SK-N-SH (cell line): ENCODE measurements at regions not wholly inside any gene's neighbourhood (a gene's known extent, or its start where the extent isn't known, plus 50 kb on each side); places are given as distances from the start of the nearest gene placed in this dataset.

ENCODE experiments used
- CTCF ChIA-PET: fragments of 300-600, 350-600 bp; formaldehyde crosslinking; extraction: SDS; loops from one replicate; lab custom pipeline; 2021; lab: Yijun Ruan, JAX
- POLR2A ChIA-PET: fragments of 350-600 bp; sonication (Branson Sonifier 250); formaldehyde crosslinking; extraction: SDS; loops from one replicate; lab custom pipeline; 2020; ENCODE audit warnings: antibody characterized with exemption, inconsistent platforms; lab: Yijun Ruan, JAX
- DNase-seq: peaks from one replicate; pipeline ENCODE4 v3.0.0; 2012
- H2AFZ ChIP-seq: fragments of 200-600 bp; sonication (generic); 2 replicates; pipeline ENCODE4 v1.8.1; 2016; ENCODE audit warnings: antibody characterized with exemption, mild to moderate bottlenecking, low read depth
- H3F3A ChIP-seq: fragments of 200-600 bp; sonication (generic); replicated peaks from 2 replicates; pipeline ENCODE3; 2016; ENCODE audit warnings: antibody characterized with exemption, mild to moderate bottlenecking; ENCODE audit not compliant: insufficient read depth
- H3K27ac ChIP-seq, 2 experiments: fragments of 200-500 bp in 1 of 2; fragments of 200-600 bp in 1 of 2; sonication (Bioruptor generic) in 1 of 2; sonication (generic), shearing (Covaris generic) in 1 of 2; 2 replicates each; pipeline versions ENCODE4 v1.5.1 to v1.6.1; 2014 to 2016; ENCODE audit warnings: low read depth in 2 of 2, inconsistent platforms in 1 of 2, low read length in 1 of 2, mild to moderate bottlenecking in 1 of 2, mixed read lengths in 1 of 2
- H3K27me3 ChIP-seq: fragments of 200-600 bp; sonication (generic), shearing (Covaris generic); 2 replicates; pipeline ENCODE4 v1.6.1; 2016; ENCODE audit warnings: mixed run types; ENCODE audit not compliant: insufficient read depth
- H3K36me3 ChIP-seq, 2 experiments: fragments of 200-500 bp in 1 of 2; fragments of 200-600 bp in 1 of 2; sonication (Bioruptor generic) in 1 of 2; sonication (generic) in 1 of 2; replicated peaks in 1 of 2; 2 replicates each; pipeline versions ENCODE3 to v1.5.1; 2014 to 2016; ENCODE audit warnings: low read length in 1 of 2, mild to moderate bottlenecking in 1 of 2; ENCODE audit not compliant: insufficient read depth in 2 of 2, control insufficient read depth in 1 of 2
- H3K4me1 ChIP-seq, 2 experiments: fragments of 200-500 bp in 1 of 2; fragments of 200-600 bp in 1 of 2; sonication (Bioruptor generic) in 1 of 2; sonication (generic), shearing (Covaris generic) in 1 of 2; 2 replicates each; pipeline versions ENCODE4 v1.5.1 to v1.6.1; 2014 to 2016; ENCODE audit warnings: low read depth in 1 of 2, low read length in 1 of 2, mixed run types in 1 of 2; ENCODE audit not compliant: insufficient read depth in 2 of 2, control insufficient read depth in 1 of 2
- H3K4me2 ChIP-seq: fragments of 200-600 bp; sonication (generic), shearing (Covaris generic); 2 replicates; pipeline ENCODE4 v1.6.1; 2017; ENCODE audit warnings: mixed run types
- H3K4me3 ChIP-seq, 2 experiments: fragments of 200-500 bp in 1 of 2; fragments of 200-600 bp in 1 of 2; sonication (Bioruptor generic) in 1 of 2; sonication (generic), shearing (Covaris generic) in 1 of 2; 2 replicates each; pipeline versions ENCODE4 v1.5.1 to v1.8.1; 2014 to 2016; ENCODE audit warnings: low read depth in 2 of 2, inconsistent platforms in 1 of 2, low read length in 1 of 2, mild to moderate bottlenecking in 1 of 2, mixed read lengths in 1 of 2, moderate library complexity in 1 of 2
- H3K79me2 ChIP-seq: fragments of 200-600 bp; sonication (generic); 2 replicates; pipeline ENCODE4 v1.8.1; 2017; ENCODE audit warnings: mild to moderate bottlenecking; ENCODE audit not compliant: insufficient read depth
- H3K9ac ChIP-seq: fragments of 200-600 bp; sonication (generic); 2 replicates; pipeline ENCODE4 v1.6.1; 2017; ENCODE audit warnings: mixed run types
- H3K9me2 ChIP-seq: fragments of 200-600 bp; sonication (generic); 2 replicates; pipeline ENCODE4 v1.6.1; 2017; ENCODE audit warnings: mixed run types
- H3K9me3 ChIP-seq: fragments of 200-600 bp; sonication (generic); 2 replicates; pipeline ENCODE4 v1.6.1; 2017; ENCODE audit warnings: mixed run types, mild to moderate bottlenecking, moderate library complexity
- H4K20me1 ChIP-seq: fragments of 200-600 bp; sonication (generic); 2 replicates; pipeline ENCODE4 v1.6.1; 2017; ENCODE audit warnings: mild to moderate bottlenecking, mixed run types; ENCODE audit not compliant: insufficient read depth
- CHD2 ChIP-seq: fragments of 150-350 bp; IDR thresholded peaks from 2 replicates; pipeline ENCODE4 v1.6.1; 2018; ENCODE audit warnings: low read length; ENCODE audit not compliant: partially characterized antibody
- FOXM1 ChIP-seq: IDR thresholded peaks from 2 replicates; pipeline ENCODE4 v1.4.0; 2012; ENCODE audit warnings: low read depth, mild to moderate bottlenecking
- GABPA ChIP-seq: IDR thresholded peaks from 2 replicates; pipeline ENCODE4 v1.4.0; 2012; ENCODE audit warnings: low read depth, mild to moderate bottlenecking
- GATA2 ChIP-seq: sonication (generic); formaldehyde crosslinking; IDR thresholded peaks from 2 replicates; pipeline ENCODE4 v1.5.0; 2020; ENCODE audit warnings: mild to moderate bottlenecking, missing genetic modification reagents
- POLR2AphosphoS5 ChIP-seq: IDR thresholded peaks from 2 replicates; pipeline ENCODE4 v1.6.1; 2012; ENCODE audit warnings: low read depth, low read length
- RCOR1 ChIP-seq: fragments of 150-350 bp; IDR thresholded peaks from 2 replicates; pipeline ENCODE4 v1.6.1; 2017; ENCODE audit warnings: antibody characterized with exemption, low read length
- TAF1 ChIP-seq: IDR thresholded peaks from 2 replicates; pipeline ENCODE4 v1.6.1; 2012; ENCODE audit warnings: low read depth, mild to moderate bottlenecking, low read length, moderate library complexity, borderline replicate concordance
- YY1 ChIP-seq: IDR thresholded peaks from 2 replicates; pipeline ENCODE4 v1.4.0; 2012; ENCODE audit warnings: low read depth, mild to moderate bottlenecking
- WGBS: methylation state at CpG from one replicate; pipeline ENCODE4 v1.1.6; 2017; ENCODE audit warnings: low lambda C conversion rate; 5-methylcytosine and 5-hydroxymethylcytosine counted together
- TF ChIP-seq, protein P1 (sequence below): IDR thresholded peaks from 2 replicates; pipeline ENCODE4 v1.6.1; 2012; ENCODE audit warnings: mild to moderate bottlenecking, low read depth, low read length, moderate library complexity
- TF ChIP-seq, protein P2 (sequence below): IDR thresholded peaks from 2 replicates; pipeline ENCODE4 v1.4.0; 2012; ENCODE audit warnings: low read depth
- TF ChIP-seq, protein P3 (sequence below): fragments of 200-600 bp; sonication (generic); IDR thresholded peaks from 2 replicates; pipeline ENCODE4 v1.6.1; 2017; ENCODE audit warnings: antibody characterized with exemption, mild to moderate bottlenecking, moderate library complexity
- TF ChIP-seq, protein P4 (sequence below): IDR thresholded peaks from 2 replicates; pipeline ENCODE4 v1.4.0; 2012; ENCODE audit warnings: low read depth, borderline replicate concordance

DNA sequence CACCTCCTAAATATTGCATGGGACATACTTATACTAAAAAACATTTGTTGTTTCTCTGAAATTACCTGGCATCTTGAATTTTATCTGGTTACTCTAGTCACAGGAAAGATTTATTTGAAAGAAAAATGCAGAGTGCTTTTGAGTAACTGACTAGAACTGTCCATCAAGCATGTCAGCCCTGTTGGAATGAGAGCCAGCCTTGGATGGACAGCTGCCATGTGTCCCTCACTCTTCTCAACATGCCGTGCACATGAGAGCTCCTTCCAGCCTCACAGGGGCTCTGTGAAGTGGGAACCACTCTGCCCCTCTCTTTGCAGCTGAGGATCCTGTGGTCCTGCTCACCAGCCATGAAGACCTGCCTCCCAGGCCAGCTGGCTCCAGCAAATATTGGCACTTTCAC is 118.3 kb upstream of the SHH start:
- TF ChIP-seq GATA2 (CRISPR knock-in tag): no peak
- TF ChIP-seq, protein P1, sequence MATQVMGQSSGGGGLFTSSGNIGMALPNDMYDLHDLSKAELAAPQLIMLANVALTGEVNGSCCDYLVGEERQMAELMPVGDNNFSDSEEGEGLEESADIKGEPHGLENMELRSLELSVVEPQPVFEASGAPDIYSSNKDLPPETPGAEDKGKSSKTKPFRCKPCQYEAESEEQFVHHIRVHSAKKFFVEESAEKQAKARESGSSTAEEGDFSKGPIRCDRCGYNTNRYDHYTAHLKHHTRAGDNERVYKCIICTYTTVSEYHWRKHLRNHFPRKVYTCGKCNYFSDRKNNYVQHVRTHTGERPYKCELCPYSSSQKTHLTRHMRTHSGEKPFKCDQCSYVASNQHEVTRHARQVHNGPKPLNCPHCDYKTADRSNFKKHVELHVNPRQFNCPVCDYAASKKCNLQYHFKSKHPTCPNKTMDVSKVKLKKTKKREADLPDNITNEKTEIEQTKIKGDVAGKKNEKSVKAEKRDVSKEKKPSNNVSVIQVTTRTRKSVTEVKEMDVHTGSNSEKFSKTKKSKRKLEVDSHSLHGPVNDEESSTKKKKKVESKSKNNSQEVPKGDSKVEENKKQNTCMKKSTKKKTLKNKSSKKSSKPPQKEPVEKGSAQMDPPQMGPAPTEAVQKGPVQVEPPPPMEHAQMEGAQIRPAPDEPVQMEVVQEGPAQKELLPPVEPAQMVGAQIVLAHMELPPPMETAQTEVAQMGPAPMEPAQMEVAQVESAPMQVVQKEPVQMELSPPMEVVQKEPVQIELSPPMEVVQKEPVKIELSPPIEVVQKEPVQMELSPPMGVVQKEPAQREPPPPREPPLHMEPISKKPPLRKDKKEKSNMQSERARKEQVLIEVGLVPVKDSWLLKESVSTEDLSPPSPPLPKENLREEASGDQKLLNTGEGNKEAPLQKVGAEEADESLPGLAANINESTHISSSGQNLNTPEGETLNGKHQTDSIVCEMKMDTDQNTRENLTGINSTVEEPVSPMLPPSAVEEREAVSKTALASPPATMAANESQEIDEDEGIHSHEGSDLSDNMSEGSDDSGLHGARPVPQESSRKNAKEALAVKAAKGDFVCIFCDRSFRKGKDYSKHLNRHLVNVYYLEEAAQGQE: no peak
- TF ChIP-seq CHD2: no peak
- no peak for TF ChIP-seq GABPA
- no peak for TF ChIP-seq POLR2AphosphoS5
- TF ChIP-seq, protein P2, sequence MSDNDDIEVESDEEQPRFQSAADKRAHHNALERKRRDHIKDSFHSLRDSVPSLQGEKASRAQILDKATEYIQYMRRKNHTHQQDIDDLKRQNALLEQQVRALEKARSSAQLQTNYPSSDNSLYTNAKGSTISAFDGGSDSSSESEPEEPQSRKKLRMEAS: no peak
- TF ChIP-seq TAF1: no peak
- TF ChIP-seq, protein P3, sequence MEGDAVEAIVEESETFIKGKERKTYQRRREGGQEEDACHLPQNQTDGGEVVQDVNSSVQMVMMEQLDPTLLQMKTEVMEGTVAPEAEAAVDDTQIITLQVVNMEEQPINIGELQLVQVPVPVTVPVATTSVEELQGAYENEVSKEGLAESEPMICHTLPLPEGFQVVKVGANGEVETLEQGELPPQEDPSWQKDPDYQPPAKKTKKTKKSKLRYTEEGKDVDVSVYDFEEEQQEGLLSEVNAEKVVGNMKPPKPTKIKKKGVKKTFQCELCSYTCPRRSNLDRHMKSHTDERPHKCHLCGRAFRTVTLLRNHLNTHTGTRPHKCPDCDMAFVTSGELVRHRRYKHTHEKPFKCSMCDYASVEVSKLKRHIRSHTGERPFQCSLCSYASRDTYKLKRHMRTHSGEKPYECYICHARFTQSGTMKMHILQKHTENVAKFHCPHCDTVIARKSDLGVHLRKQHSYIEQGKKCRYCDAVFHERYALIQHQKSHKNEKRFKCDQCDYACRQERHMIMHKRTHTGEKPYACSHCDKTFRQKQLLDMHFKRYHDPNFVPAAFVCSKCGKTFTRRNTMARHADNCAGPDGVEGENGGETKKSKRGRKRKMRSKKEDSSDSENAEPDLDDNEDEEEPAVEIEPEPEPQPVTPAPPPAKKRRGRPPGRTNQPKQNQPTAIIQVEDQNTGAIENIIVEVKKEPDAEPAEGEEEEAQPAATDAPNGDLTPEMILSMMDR: no peak
- TF ChIP-seq, protein P4, sequence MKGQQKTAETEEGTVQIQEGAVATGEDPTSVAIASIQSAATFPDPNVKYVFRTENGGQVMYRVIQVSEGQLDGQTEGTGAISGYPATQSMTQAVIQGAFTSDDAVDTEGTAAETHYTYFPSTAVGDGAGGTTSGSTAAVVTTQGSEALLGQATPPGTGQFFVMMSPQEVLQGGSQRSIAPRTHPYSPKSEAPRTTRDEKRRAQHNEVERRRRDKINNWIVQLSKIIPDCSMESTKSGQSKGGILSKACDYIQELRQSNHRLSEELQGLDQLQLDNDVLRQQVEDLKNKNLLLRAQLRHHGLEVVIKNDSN: no peak
- H3F3A ChIP-seq: no peaks in the 10 kb centered on the region
- no peak overlapping the region for H3K27ac ChIP-seq
- H2AFZ ChIP-seq: no peak overlapping the region
- no peak for DNase-seq
- WGBS: 10% methylated on average over 1 of the region's 1 CpG
- H3K36me3 ChIP-seq: no peaks in the 10 kb centered on the region
- H3K79me2 ChIP-seq: no peaks in the 10 kb centered on the region
- no peaks in the 10 kb centered on the region for H4K20me1 ChIP-seq
- no peak overlapping the region for H3K9ac ChIP-seq
- H3K9me3 ChIP-seq: no peaks in the 10 kb centered on the region
- no peaks in the 10 kb centered on the region for H3K4me1 ChIP-seq
- CTCF ChIA-PET: no interaction called here
- H3K4me3 ChIP-seq: no peak overlapping the region
- peaks cover 71% of the 10 kb centered on the region for H3K27me3 ChIP-seq
- no peak overlapping the region for H3K4me2 ChIP-seq
- POLR2A ChIA-PET: no interaction called here
- H3K9me2 ChIP-seq: no peaks in the 10 kb centered on the region

DNA sequence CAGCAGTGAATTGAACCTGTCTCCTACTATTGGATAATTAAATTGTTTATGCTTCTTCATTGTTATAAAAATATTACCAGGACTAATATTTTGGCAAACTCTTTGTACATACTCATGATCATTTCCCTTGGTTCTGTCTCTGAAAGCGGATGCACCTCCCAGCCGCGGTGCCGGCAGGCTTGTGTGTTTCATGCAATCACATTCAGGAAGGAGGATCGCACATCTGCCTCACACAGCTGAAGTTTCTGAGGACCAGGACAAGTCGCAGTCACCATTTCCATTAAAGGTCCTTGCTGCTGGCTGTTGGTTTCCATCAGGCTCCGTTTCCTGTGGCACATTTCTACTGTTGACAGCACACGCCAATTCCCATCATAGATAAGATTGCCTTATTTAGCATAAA is 117.8 kb upstream of the SHH start:
- ChIA-PET POLR2A (no interaction called here), CTCF (no interaction called here)
- H3K27me3 ChIP-seq: peaks cover 71% of the 10 kb centered on the region
- no peaks in the 10 kb centered on the region for H3K4me1 ChIP-seq
- no peak overlapping the region for H3K27ac ChIP-seq
- H2AFZ ChIP-seq: no peak overlapping the region
- H3K9me3 ChIP-seq: no peaks in the 10 kb centered on the region
- H3F3A ChIP-seq: no peaks in the 10 kb centered on the region
- no peak overlapping the region for H3K4me3 ChIP-seq
- TF ChIP-seq FOXM1: no peak
- no peak for TF ChIP-seq TAF1
- TF ChIP-seq, protein P4: no peak
- TF ChIP-seq RCOR1: no peak
- TF ChIP-seq, protein P3: no peak
- no peak for TF ChIP-seq YY1
- no peaks in the 10 kb centered on the region for H3K79me2 ChIP-seq
- H3K9me2 ChIP-seq: no peaks in the 10 kb centered on the region
- no peak overlapping the region for H3K9ac ChIP-seq
- no peaks in the 10 kb centered on the region for H3K36me3 ChIP-seq
- H4K20me1 ChIP-seq: no peaks in the 10 kb centered on the region
- DNase-seq: no peak
- no peak overlapping the region for H3K4me2 ChIP-seq
- WGBS: 14% methylated on average over 8 of the region's 8 CpGs
